ENCODE measurements at regions not wholly inside any gene's neighbourhood (a gene's known extent, or its start where the extent isn't known, plus 50 kb on each side); places are given as distances from the start of the nearest gene placed in this dataset.
A peak's percentile ranks its signal among the peaks of the same experiment; 100 is the strongest.

- Histone ChIP-seq H3K4me2 (ENCODE audit: insufficient read depth, low read length) (no peak overlapping the region), H3K4me1 (replicated peaks in 1 of 2; ENCODE audit: control insufficient read depth in 2 of 2, insufficient read depth in 2 of 2, low read length in 2 of 2) (peaks cover 0 to 3% of the 10 kb centered on the region in 2 experiments; a peak in 1 of 5 replicates), H2AFZ (ENCODE audit: low read depth, low read length) (0 out of 2 replicates have a peak overlapping the region, but pooled peaks have one; percentile 50), H3K9me1 (ENCODE audit: control insufficient read depth, insufficient read depth, low read length) (no peaks in the 10 kb centered on the region), H3K79me2 (ENCODE audit: control insufficient read depth, insufficient read depth, low read length) (no peaks in the 10 kb centered on the region), H4K20me1 (replicated peaks; ENCODE audit: control insufficient read depth, insufficient read depth, low read length) (peaks cover 4% of the 10 kb centered on the region; the same call in 1 of the 2 replicates), H3K36me3 (ENCODE audit: control insufficient read depth, insufficient read depth, low read length) (no peaks in the 10 kb centered on the region), H3K9ac (ENCODE audit: insufficient read depth in 1 of 2, low read depth in 2 of 2, low read length in 2 of 2) (peak overlapping the region in 1 of 2 experiments; percentile 50; a peak in 1 of 4 replicates), H3K4me3 (no peak overlapping the region), H3K9me3 (replicated peaks; ENCODE audit: control insufficient read depth, insufficient read depth, low read depth, low read length) (no peaks in the 10 kb centered on the region), H3K27ac (ENCODE audit: extremely low read depth, low read depth, low read length) (no peak overlapping the region), H3K27me3 (ENCODE audit: control insufficient read depth in 2 of 2, insufficient read depth in 2 of 2, low read length in 2 of 2) (peaks cover 18 to 57% of the 10 kb centered on the region in 2 experiments)
- CTCF ChIA-PET (ENCODE audit: low intra/inter-chr PET ratio) = no interaction called here
- no TSS peak for BruUV-seq (replicated peaks)
- no peak for FAIRE-seq
- POLR2A ChIA-PET = no interaction called here
- DNase-seq (ENCODE audit: extremely low read depth in 1 of 4, low spot score in 3 of 4) = no peak
- 3% methylated on average over 4 of the region's 4 CpGs for WGBS (ENCODE audit: insufficient coverage, low coverage, missing lambda C conversion rate)
- peak; percentile 56 for ATAC-seq
- no peak for TF ChIP-seq ZNF609 (CRISPR knock-in tag; IDR thresholded peaks at IDR 0.05; ENCODE audit: borderline replicate concordance)
- no peak for TF ChIP-seq ZNF830 (CRISPR knock-in tag; IDR thresholded peaks at IDR 0.05)
- 0 out of 6 replicates have a peak, but pooled peaks of 1 of the 3 experiments have one; percentile 13 for TF ChIP-seq CTCF (IDR thresholded peaks at IDR 0.05 in 2 of 3, conservative IDR thresholded peaks at IDR 0.05 in 1 of 3; ENCODE audit: insufficient read depth in 2 of 3, low read depth in 1 of 3, low read length in 3 of 3)
- in situ Hi-C loops (cut with MboI) = no loop called here
- intact Hi-C loops (cut with micrococcal nuclease) = no loop called here
Measured at GRCh38 chr7:73971322-73971703, 56.7 kb upstream of the ELN start.
